ENCODE measurements at regions not wholly inside any gene's neighbourhood (a gene's known extent, or its start where the extent isn't known, plus 50 kb on each side); places are given as distances from the start of the nearest gene placed in this dataset.

- no peaks in the 10 kb centered on the region for H3K36me3 ChIP-seq (ENCODE audit: insufficient read depth, low read length)
- Mint-ChIP-seq H3K4me1 (ENCODE audit: low read depth, unreplicated experiment) (peaks cover 17% of the 10 kb centered on the region), H3K27me3 (ENCODE audit: low read depth, unreplicated experiment) (peaks cover 3% of the 10 kb centered on the region), H3K36me3 (ENCODE audit: low read depth, unreplicated experiment) (no peaks in the 10 kb centered on the region), H3K27ac (ENCODE audit: unreplicated experiment) (no peak overlapping the region), H3K9me3 (ENCODE audit: unreplicated experiment) (peaks cover 2% of the 10 kb centered on the region), H3K4me3 (ENCODE audit: unreplicated experiment) (no peak overlapping the region)
- H3K9me3 ChIP-seq (ENCODE audit: insufficient read depth, low read depth, low read length): no peaks in the 10 kb centered on the region
- H3K27me3 ChIP-seq (ENCODE audit: insufficient read depth, low read length): no peaks in the 10 kb centered on the region
- no peak overlapping the region for H2AFZ ChIP-seq (ENCODE audit: low read depth, low read length)
- DNase-seq (ENCODE audit: low read depth): peak; percentile 28
- H3K4me2 ChIP-seq (ENCODE audit: low read length): no peak overlapping the region
- H3K4me1 ChIP-seq (ENCODE audit: insufficient read depth, low read length): peaks cover 3% of the 10 kb centered on the region
- no peak overlapping the region for H3K27ac ChIP-seq (ENCODE audit: low read depth, low read length)
- TF ChIP-seq EZH2 (IDR thresholded peaks at IDR 0.05; ENCODE audit: insufficient read depth, low read length) (no peak), CTCF (IDR thresholded peaks at IDR 0.05; ENCODE audit: insufficient read depth, low read depth, low read length) (no peak)
- no peaks in the 10 kb centered on the region for H3K79me2 ChIP-seq (ENCODE audit: insufficient read depth, low read length)
- no peak for FAIRE-seq
- H3K4me3 ChIP-seq (ENCODE audit: insufficient read depth, low read depth, low read length): no peak overlapping the region
- H4K20me1 ChIP-seq (ENCODE audit: insufficient read depth, low read length): no peaks in the 10 kb centered on the region
- no peak overlapping the region for H3K9ac ChIP-seq (ENCODE audit: low read length)
These were observed 54.3 kb upstream of the CLMP start for GRCh38 chr11:123249354-123249753.

- no peak for FAIRE-seq
- peaks cover 2% of the 10 kb centered on the region for H3K9me3 Mint-ChIP-seq (ENCODE audit: unreplicated experiment)
- H3K9me3 ChIP-seq (ENCODE audit: insufficient read depth, low read depth, low read length): no peaks in the 10 kb centered on the region
- no peaks in the 10 kb centered on the region for H4K20me1 ChIP-seq (ENCODE audit: insufficient read depth, low read length)
- no peaks in the 10 kb centered on the region for H3K36me3 ChIP-seq (ENCODE audit: insufficient read depth, low read length)
- peaks cover 3% of the 10 kb centered on the region for H3K27me3 Mint-ChIP-seq (ENCODE audit: low read depth, unreplicated experiment)
- no peak overlapping the region for H3K4me3 Mint-ChIP-seq (ENCODE audit: unreplicated experiment)
- no peaks in the 10 kb centered on the region for H3K27me3 ChIP-seq (ENCODE audit: insufficient read depth, low read length)
- no peak overlapping the region for H3K27ac Mint-ChIP-seq (ENCODE audit: unreplicated experiment)
- no peaks in the 10 kb centered on the region for H3K79me2 ChIP-seq (ENCODE audit: insufficient read depth, low read length)
- no peak overlapping the region for H2AFZ ChIP-seq (ENCODE audit: low read depth, low read length)
- H3K4me3 ChIP-seq (ENCODE audit: insufficient read depth, low read depth, low read length): no peak overlapping the region
- no peaks in the 10 kb centered on the region for H3K36me3 Mint-ChIP-seq (ENCODE audit: low read depth, unreplicated experiment)
- H3K9ac ChIP-seq (ENCODE audit: low read length): no peak overlapping the region
- H3K4me1 Mint-ChIP-seq (ENCODE audit: low read depth, unreplicated experiment): peaks cover 17% of the 10 kb centered on the region
- TF ChIP-seq CTCF (IDR thresholded peaks at IDR 0.05; ENCODE audit: insufficient read depth, low read depth, low read length) (no peak), EZH2 (IDR thresholded peaks at IDR 0.05; ENCODE audit: insufficient read depth, low read length) (no peak)
- H3K4me1 ChIP-seq (ENCODE audit: insufficient read depth, low read length): peaks cover 3% of the 10 kb centered on the region
- H3K4me2 ChIP-seq (ENCODE audit: low read length): no peak overlapping the region
- no peak for DNase-seq (ENCODE audit: low read depth)
- H3K27ac ChIP-seq (ENCODE audit: low read depth, low read length): no peak overlapping the region
These were observed 52.8 kb upstream of the CLMP start for GRCh38 chr11:123247813-123248379.

GRCh38 chr11:123247496-123247799 is 52.4 kb upstream of the CLMP start:
- no peak overlapping the region for H3K27ac Mint-ChIP-seq (ENCODE audit: unreplicated experiment)
- TF ChIP-seq CTCF (IDR thresholded peaks at IDR 0.05; ENCODE audit: insufficient read depth, low read depth, low read length) (no peak), EZH2 (IDR thresholded peaks at IDR 0.05; ENCODE audit: insufficient read depth, low read length) (no peak)
- H3K27ac ChIP-seq (ENCODE audit: low read depth, low read length): no peak overlapping the region
- H3K9me3 ChIP-seq (ENCODE audit: insufficient read depth, low read depth, low read length): no peaks in the 10 kb centered on the region
- H3K4me3 Mint-ChIP-seq (ENCODE audit: unreplicated experiment): no peak overlapping the region
- H3K4me1 ChIP-seq (ENCODE audit: insufficient read depth, low read length): peaks cover 3% of the 10 kb centered on the region
- no peaks in the 10 kb centered on the region for H3K27me3 ChIP-seq (ENCODE audit: insufficient read depth, low read length)
- no peaks in the 10 kb centered on the region for H3K36me3 Mint-ChIP-seq (ENCODE audit: low read depth, unreplicated experiment)
- no peaks in the 10 kb centered on the region for H3K36me3 ChIP-seq (ENCODE audit: insufficient read depth, low read length)
- H2AFZ ChIP-seq (ENCODE audit: low read depth, low read length): no peak overlapping the region
- FAIRE-seq: no peak
- no peak for DNase-seq (ENCODE audit: low read depth)
- H3K4me3 ChIP-seq (ENCODE audit: insufficient read depth, low read depth, low read length): no peak overlapping the region
- peaks cover 2% of the 10 kb centered on the region for H3K9me3 Mint-ChIP-seq (ENCODE audit: unreplicated experiment)
- H4K20me1 ChIP-seq (ENCODE audit: insufficient read depth, low read length): no peaks in the 10 kb centered on the region
- H3K27me3 Mint-ChIP-seq (ENCODE audit: low read depth, unreplicated experiment): peaks cover under 1% of the 10 kb centered on the region
- H3K9ac ChIP-seq (ENCODE audit: low read length): no peak overlapping the region
- H3K79me2 ChIP-seq (ENCODE audit: insufficient read depth, low read length): no peaks in the 10 kb centered on the region
- peaks cover 17% of the 10 kb centered on the region for H3K4me1 Mint-ChIP-seq (ENCODE audit: low read depth, unreplicated experiment)
- peak overlapping the region; percentile 64 for H3K4me2 ChIP-seq (ENCODE audit: low read length)

Measured in astrocyte (in vitro differentiated cells and primary cell).